Panc1 (cell line): ENCODE measurements at regions not wholly inside any gene's neighbourhood (a gene's known extent, or its start where the extent isn't known, plus 50 kb on each side); places are given as distances from the start of the nearest gene placed in this dataset.

Experiments used
- ATAC-seq: fragments of 200-7000 bp; cut with Tn5 transposase; 2 replicates; pipeline ENCODE4 v1.9.1; 2020; ENCODE audit warnings: mild to moderate bottlenecking, moderate library complexity
- BruUV-seq: library from RNA; stranded (reverse); fragments of 400-500 nt; replicated peaks from 2 replicates; lab custom pipeline; 2021; lab: Mats Ljungman, UMichigan
- CTCF ChIA-PET: fragments of 300-600 bp; sonication (Branson Sonifier 250); formaldehyde crosslinking; loops from one replicate; lab custom pipeline; 2022; ENCODE audit warnings: antibody characterized with exemption; lab: Charles Lee
- POLR2A ChIA-PET: fragments of 300-600 bp; sonication (Branson Sonifier 250); formaldehyde crosslinking; loops from one replicate; lab custom pipeline; 2022; ENCODE audit warnings: antibody characterized with exemption; lab: Charles Lee
- DNase-seq: peaks from one replicate; pipeline ENCODE4 v3.0.0-alpha.2; 2010; ENCODE audit warnings: low read depth, low spot score
- H3K27ac ChIP-seq: 2 replicates; pipeline ENCODE4 v1.5.1; 2011; ENCODE audit warnings: mild to moderate bottlenecking, low read length, inconsistent platforms
- H3K27me3 ChIP-seq: fragments of 200-500 bp; sonication (Bioruptor generic); 2 replicates; pipeline ENCODE4 v1.6.0; 2014; ENCODE audit warnings: low read length, inconsistent platforms; ENCODE audit not compliant: control insufficient read depth, insufficient read depth
- H3K36me3 ChIP-seq: fragments of 200-500 bp; sonication (Bioruptor generic); 2 replicates; pipeline ENCODE4 v1.5.1; 2014; ENCODE audit warnings: inconsistent platforms, mild to moderate bottlenecking, low read length, moderate library complexity; ENCODE audit not compliant: control insufficient read depth, insufficient read depth
- H3K4me1 ChIP-seq: 2 replicates; pipeline ENCODE4 v1.5.1; 2011; ENCODE audit warnings: inconsistent platforms, mild to moderate bottlenecking, low read length, moderate library complexity; ENCODE audit not compliant: control insufficient read depth, insufficient read depth
- H3K4me3 ChIP-seq, 2 experiments: 2 replicates each; pipeline ENCODE4 v1.5.1; 2011 to 2012; ENCODE audit warnings: low read depth in 2 of 2, low read length in 2 of 2, mild to moderate bottlenecking in 2 of 2, inconsistent platforms in 1 of 2, moderate library complexity in 1 of 2
- H3K9me3 ChIP-seq: fragments of 200-500 bp; sonication (Bioruptor generic); 2 replicates; pipeline ENCODE4 v1.5.1; 2014; ENCODE audit warnings: low read depth, mild to moderate bottlenecking, inconsistent platforms, low read length, moderate library complexity; ENCODE audit not compliant: control insufficient read depth, insufficient read depth
- CTCF ChIP-seq: fragments of 450-650 bp; IDR thresholded peaks from 2 replicates; pipeline ENCODE4 v1.5.1; 2017; ENCODE audit warnings: mild to moderate bottlenecking
- POLR2AphosphoS5 ChIP-seq: IDR thresholded peaks from 2 replicates; pipeline ENCODE4 v1.6.1; 2012; ENCODE audit warnings: mild to moderate bottlenecking, low read depth, low read length, moderate library complexity
- SIN3A ChIP-seq: IDR thresholded peaks from 2 replicates; pipeline ENCODE4 v1.6.1; 2012; ENCODE audit warnings: low read depth, mild to moderate bottlenecking, low read length, moderate library complexity, borderline replicate concordance; ENCODE audit not compliant: insufficient read depth
- TCF7L2 ChIP-seq: IDR thresholded peaks from 2 replicates; pipeline ENCODE4 v1.6.1; 2011; ENCODE audit warnings: mild to moderate bottlenecking, low read depth, low read length, inconsistent platforms
- in situ Hi-C: cut with HindIII; loops from 2 replicates; pipeline ENCODE4 v1.10.0; 2016; ENCODE audit warnings: low sequenced_read_pairs, low pct_unique_long_range_greater_than_20kb
- intact Hi-C: fragments of 100-400 bp; cut with micrococcal nuclease; formaldehyde crosslinking; loops from one replicate; pipeline ENCODE4 v1.10.0; 2022; ENCODE audit not compliant: unreplicated experiment
- TF ChIP-seq, protein P1 (sequence below), 2 experiments: IDR thresholded peaks; 2 replicates each; pipeline ENCODE4 v1.6.1; 2011 to 2012; ENCODE audit warnings: low read depth in 2 of 2, control low read depth in 1 of 2, low read length in 1 of 2, mild to moderate bottlenecking in 1 of 2, moderate library complexity in 1 of 2; ENCODE audit not compliant: insufficient read depth in 1 of 2

DNA sequence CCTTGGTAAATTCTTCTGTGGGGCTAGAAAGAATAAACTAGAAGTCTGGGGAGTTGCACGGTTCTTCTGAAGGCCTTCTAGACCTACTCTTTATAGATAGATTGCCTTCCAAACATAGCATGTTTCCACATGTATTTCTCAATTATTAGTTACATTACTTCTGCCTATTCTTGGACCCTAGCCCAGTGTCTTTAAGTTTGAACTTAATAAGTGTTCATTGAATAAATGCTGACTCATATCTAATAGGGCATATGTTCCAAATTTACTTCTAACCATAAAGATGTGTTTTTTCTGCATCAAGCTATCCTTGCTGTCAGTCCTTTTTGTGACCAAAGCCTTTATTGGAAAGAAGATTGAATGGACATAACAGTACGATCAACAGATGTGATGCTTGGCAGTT is 503.6 kb upstream of the ZFP42 start:
- no peak for TF ChIP-seq TCF7L2
- TF ChIP-seq POLR2AphosphoS5: no peak
- TF ChIP-seq, protein P1, sequence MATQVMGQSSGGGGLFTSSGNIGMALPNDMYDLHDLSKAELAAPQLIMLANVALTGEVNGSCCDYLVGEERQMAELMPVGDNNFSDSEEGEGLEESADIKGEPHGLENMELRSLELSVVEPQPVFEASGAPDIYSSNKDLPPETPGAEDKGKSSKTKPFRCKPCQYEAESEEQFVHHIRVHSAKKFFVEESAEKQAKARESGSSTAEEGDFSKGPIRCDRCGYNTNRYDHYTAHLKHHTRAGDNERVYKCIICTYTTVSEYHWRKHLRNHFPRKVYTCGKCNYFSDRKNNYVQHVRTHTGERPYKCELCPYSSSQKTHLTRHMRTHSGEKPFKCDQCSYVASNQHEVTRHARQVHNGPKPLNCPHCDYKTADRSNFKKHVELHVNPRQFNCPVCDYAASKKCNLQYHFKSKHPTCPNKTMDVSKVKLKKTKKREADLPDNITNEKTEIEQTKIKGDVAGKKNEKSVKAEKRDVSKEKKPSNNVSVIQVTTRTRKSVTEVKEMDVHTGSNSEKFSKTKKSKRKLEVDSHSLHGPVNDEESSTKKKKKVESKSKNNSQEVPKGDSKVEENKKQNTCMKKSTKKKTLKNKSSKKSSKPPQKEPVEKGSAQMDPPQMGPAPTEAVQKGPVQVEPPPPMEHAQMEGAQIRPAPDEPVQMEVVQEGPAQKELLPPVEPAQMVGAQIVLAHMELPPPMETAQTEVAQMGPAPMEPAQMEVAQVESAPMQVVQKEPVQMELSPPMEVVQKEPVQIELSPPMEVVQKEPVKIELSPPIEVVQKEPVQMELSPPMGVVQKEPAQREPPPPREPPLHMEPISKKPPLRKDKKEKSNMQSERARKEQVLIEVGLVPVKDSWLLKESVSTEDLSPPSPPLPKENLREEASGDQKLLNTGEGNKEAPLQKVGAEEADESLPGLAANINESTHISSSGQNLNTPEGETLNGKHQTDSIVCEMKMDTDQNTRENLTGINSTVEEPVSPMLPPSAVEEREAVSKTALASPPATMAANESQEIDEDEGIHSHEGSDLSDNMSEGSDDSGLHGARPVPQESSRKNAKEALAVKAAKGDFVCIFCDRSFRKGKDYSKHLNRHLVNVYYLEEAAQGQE (IDR thresholded peaks at IDR 0.05; ENCODE audit: insufficient read depth in 1 of 2, low read depth in 2 of 2, low read length in 1 of 2): no peak
- no peak for TF ChIP-seq SIN3A
- TF ChIP-seq CTCF: no peak
- ChIA-PET CTCF (no interaction called here), POLR2A (no interaction called here)
- ATAC-seq (no peak), DNase-seq (no peak)
- no peaks in the 10 kb centered on the region for H3K9me3 ChIP-seq
- in situ Hi-C loops: no loop called here
- intact Hi-C loops: no loop called here
- BruUV-seq: no TSS peak
- H3K36me3 ChIP-seq: no peaks in the 10 kb centered on the region
- H3K27me3 ChIP-seq: no peaks in the 10 kb centered on the region
- H3K27ac ChIP-seq: no peak overlapping the region
- no peak overlapping the region for H3K4me3 ChIP-seq
- no peaks in the 10 kb centered on the region for H3K4me1 ChIP-seq

GRCh38 chr4:187493661-187494060 is 501.9 kb upstream of the ZFP42 start:
- TF ChIP-seq CTCF (no peak), POLR2AphosphoS5 (no peak), SIN3A (no peak), TCF7L2 (no peak)
- TF ChIP-seq, protein P1 (IDR thresholded peaks at IDR 0.05; ENCODE audit: insufficient read depth in 1 of 2, low read depth in 2 of 2, low read length in 1 of 2): no peak
- Histone ChIP-seq H3K4me3 (no peak overlapping the region), H3K27me3 (no peaks in the 10 kb centered on the region), H3K9me3 (no peaks in the 10 kb centered on the region), H3K4me1 (no peaks in the 10 kb centered on the region), H3K36me3 (no peaks in the 10 kb centered on the region), H3K27ac (no peak overlapping the region)
- ChIA-PET CTCF (no interaction called here), POLR2A (no interaction called here)
- ATAC-seq: no peak
- DNase-seq: no peak
- in situ Hi-C loops: no loop called here
- no TSS peak for BruUV-seq
- intact Hi-C loops: no loop called here
